Kasumi-1 (cell line): ENCODE measurements at regions not wholly inside any gene's neighbourhood (a gene's known extent, or its start where the extent isn't known, plus 50 kb on each side); places are given as distances from the start of the nearest gene placed in this dataset.
"Not testable (repeated sequence)": the region's sequence is repeated elsewhere in the genome, so short reads cannot be mapped to it uniquely, and the experiment has no call there.

ENCODE experiments used
- DNase-seq, 2 experiments: peaks; one replicate each; lab custom pipeline; 2025; lab: John Stamatoyannopoulos, UW

DNA sequence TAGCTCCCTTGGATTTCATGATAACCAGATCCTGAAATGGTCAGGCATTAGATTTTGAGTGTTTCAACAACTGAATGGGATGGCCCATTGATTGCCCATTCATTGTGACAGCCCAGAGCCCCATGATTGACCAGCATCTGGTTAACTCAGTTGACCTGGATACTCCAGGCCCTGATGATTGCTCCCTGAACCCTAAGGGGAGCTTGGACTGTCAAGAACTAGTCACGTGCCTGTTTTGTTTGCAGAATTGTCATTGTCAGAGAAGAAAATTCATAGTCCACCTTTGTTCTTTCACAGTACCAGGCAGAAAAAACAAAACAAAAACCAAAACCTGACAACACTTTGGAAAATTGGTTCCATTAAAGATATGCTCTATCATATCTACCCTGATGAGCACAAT is 241.3 kb upstream of the ONECUT1 start:
- DNase-seq: no peak

DNA sequence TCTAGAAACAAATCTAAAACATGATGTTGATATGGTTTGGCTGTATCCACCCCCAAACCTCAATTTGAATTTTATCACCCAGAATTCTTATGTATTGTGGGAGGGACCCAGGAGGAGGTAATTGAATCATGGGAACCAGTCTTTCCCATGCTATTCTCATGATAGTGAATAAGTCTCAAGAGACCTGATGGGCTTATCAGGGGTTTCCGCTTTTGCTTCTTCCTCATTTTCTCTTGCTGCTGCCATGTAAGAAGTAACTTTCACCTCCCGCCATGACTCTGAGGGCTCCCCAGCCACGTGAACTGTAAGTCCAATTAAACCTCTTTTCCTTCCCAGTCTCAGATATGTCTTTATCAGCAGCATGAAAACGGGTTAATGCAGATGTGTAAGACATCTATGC is 232.7 kb upstream of the ONECUT1 start:
- no peak for DNase-seq

DNA sequence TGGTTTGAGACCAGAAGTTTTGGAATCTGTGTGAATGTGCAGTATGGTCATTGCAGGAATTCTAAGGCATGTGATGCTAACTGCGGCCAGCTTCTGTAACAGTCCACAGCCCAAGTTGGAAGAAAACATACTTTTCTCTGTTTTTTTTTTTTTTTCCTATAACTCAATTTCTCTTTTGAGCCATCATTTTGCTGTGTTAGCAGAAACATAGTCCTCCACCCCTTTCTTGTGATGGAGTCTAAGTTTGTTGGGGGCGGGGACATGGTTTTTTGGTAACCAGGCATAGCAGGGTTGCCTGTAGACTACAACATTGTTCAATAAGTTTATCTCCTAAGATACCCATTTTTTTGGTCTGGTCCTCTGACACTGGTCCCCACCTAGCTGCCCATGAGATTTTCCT is 223.2 kb upstream of the ONECUT1 start:
- DNase-seq: no peak

GRCh38 chr15:53011779-53012178 is 221.6 kb upstream of the ONECUT1 start:
- DNase-seq: not testable (repeated sequence)

DNA sequence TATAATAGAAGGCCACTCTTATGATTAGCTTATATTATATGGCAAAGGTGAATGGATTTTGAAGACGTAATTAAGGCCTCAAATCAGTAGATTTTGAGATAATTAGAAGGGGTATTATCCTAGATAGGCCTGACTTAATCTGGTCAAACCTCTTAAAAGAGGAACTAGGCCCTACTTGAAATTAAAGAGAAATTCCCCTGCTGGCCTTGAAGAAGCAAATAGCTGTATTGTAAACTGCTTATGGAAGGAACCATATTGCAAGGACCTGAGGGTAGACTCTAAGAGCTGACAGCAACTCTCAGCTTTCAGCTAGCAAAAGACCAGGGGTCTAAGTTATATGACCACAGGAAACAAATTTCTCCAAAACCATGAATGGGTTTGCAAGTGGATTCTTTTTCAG is 219.0 kb upstream of the ONECUT1 start:
- DNase-seq: no peak

- no peak for DNase-seq
Measured at GRCh38 chr15:53000409-53000808, 210.3 kb upstream of the ONECUT1 start.

GRCh38 chr15:52997123-52997522 is 207.0 kb upstream of the ONECUT1 start:
- no peak for DNase-seq

DNA sequence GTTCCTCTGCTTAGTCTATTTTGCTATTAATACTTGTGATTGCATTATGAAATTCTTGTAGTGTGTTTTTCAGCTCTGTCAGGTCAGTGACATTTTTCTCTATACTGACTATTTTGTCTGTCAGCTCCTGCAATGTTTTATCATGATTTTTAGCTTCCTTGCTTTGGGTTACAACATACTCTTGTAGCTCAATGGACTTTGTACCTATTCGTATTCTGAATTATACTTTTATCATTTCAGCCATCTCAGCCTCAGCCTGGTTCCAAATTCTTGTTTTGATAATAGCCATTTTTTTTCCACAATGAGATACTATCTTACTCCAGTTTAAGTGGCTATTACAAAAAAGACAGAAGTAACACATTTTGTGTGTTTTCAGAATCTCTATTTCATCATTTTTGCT is 204.2 kb upstream of the ONECUT1 start:
- DNase-seq: no peak

- no peak for DNase-seq
Measured at GRCh38 chr15:52984507-52984906, 194.4 kb upstream of the ONECUT1 start.

DNA sequence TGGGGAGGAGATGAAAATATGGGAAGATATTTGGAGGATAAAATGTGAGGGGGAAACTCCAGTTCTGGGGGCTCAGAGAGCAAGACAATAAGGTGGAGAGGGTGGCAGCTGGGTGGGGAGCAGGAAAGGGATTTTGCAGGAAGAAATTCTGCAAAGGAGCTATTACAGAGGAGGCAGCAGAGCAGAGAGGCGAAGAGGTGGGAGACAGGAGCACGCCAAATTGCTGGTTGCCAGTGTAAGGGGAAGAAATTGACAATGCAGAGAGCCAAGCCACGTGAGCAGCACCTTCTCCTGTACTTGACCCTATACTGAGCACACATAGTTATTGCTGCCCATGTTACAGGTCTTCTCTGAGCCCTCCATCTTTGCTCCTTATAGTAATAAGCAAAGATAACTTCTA is 190.3 kb upstream of the ONECUT1 start:
- DNase-seq: no peak

GRCh38 chr15:52976516-52977075 is 186.5 kb upstream of the ONECUT1 start:
- DNase-seq: no peak

DNA sequence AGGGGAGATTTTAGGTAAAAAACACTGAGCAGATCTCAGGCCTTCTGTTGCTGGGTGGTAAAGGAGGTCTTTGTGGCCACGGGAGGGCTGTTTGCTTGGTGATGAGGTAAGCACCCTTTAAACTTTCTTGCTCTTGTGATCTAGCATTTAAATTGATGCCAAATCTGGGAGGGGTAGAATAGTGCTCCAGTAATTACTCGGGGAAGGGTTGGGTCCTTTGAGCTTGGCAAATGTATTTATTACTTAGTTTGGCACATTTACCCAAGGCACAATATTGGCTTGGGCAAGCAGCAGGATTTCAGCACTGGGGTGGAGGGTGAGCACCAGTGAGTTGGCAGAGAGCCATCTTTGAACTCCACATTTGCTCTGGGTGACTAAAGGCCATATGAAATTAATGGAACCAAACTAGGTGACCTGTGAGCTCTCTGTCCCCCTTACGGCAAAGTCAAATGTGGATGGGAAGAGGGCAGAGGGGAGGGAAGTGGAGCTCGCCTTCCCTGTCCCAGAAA is 185.9 kb upstream of the ONECUT1 start:
- DNase-seq: no peak

GRCh38 chr15:52963865-52964264 is 173.7 kb upstream of the ONECUT1 start:
- DNase-seq: no peak

- no peak for DNase-seq
Measured at GRCh38 chr15:52960283-52960682, 170.1 kb upstream of the ONECUT1 start.

- DNase-seq: no peak
Measured at GRCh38 chr15:52943746-52944145, 153.6 kb upstream of the ONECUT1 start.

GRCh38 chr15:52936489-52936888 is 146.4 kb upstream of the ONECUT1 start:
- DNase-seq: no peak

DNA sequence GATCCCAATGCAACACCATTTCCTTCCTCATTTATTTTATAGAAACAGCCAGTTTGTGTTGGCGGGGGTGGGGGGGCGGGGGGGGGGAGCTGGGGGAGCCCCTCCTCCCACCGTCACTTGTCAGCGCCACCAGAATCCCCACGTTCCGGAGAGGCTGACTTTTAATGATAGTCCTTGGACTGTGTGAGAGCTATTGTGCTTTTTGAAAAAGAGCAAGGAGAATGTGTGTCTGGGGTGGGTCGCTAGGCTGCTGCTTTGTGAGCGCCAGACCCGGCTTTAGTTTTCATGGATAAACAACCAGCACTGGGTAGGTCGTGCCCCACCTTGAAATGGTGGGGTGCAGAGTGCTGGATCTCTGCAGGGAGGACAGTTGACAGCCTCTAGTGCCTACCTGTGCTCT is 135.0 kb upstream of the ONECUT1 start:
- no peak for DNase-seq

GRCh38 chr15:52924630-52925029 is 134.5 kb upstream of the ONECUT1 start:
- DNase-seq: no peak

DNA sequence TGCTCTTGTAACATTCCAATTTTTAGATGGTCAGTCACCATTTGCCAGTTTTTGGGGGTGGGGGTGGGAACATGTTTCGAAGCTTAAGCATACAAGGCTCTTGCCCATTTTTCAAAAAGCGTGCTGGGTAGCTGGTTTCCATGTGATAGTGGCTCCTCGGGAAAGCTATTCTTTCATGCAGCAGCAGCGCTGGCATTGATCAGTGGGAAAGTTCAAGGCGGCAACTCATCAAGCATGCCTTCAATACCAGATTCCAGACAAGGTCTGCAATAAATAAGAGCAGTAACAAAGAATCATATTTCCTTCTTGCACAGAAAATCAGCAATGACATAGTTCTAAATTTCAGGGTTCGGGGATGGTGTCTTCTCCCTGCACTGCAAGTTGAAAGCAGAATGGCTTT is 133.5 kb upstream of the ONECUT1 start:
- DNase-seq: no peak

DNA sequence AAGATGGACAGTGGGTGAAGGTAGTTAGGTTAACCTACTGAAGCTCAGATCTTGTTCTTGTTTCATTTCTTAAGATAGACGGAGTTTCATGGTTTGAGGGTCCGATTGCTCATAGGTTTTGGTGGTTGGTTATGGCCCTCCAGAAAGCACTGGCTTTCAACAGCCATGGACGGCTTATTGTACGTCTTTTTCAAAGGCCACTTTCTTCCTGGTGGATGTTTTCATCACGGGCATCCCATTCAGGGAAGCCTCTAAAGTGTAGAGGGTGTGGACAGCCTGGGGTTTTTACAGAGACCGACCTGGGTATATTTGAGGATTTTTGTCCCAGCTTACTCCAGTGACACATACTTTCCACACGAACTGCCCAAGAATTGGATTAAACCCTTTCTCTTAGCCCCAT is 132.7 kb upstream of the ONECUT1 start:
- no peak for DNase-seq

- no peak for DNase-seq
Measured at GRCh38 chr15:52912172-52912571, 122.0 kb upstream of the ONECUT1 start.

GRCh38 chr15:52893338-52893737 is 103.2 kb upstream of the ONECUT1 start:
- no peak for DNase-seq

DNA sequence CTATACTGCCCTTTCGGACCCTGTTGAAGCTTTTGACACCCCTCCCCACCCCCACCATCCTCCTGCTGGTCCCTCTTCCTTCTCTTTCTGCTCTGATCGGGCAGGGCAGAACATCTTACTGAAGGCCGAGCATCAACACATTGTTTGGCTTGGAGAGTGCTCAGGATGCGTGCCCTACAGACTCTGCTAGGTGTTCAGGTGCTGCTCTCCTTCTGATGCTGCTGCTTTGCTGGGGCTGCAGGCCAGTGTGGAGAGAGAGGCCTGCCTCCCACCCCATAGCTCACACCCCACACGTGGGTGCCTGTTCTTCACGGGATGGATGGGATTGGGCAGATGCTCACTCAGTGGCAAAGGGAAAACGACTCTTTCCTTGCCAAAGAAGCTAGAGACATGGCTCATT is 89.8 kb upstream of the ONECUT1 start:
- no peak for DNase-seq

DNA sequence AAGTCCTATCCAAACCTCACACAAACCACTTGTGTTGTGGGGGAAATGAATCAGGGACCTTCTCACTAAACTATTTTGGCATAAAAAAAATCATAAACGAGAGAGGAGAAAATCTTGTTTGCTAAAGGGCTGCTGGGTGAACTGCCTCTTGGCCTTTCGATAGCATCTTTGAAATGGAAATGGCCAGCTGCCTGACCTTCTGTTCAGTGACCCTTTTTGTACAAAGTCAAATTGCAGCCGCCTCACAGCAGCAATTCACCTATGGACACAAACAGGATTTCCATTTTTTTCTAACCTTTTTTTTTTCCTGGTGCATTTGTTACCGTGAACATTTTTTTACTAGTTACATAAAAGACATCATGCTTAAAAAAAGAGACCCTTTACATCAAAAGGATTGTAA is 89.0 kb upstream of the ONECUT1 start:
- no peak for DNase-seq
